Fibroblast of skin of right quadriceps (primary cell): ENCODE measurements at regions not wholly inside any gene's neighbourhood (a gene's known extent, or its start where the extent isn't known, plus 50 kb on each side); places are given as distances from the start of the nearest gene placed in this dataset.
"Not testable (repeated sequence)": the region's sequence is repeated elsewhere in the genome, so short reads cannot be mapped to it uniquely, and the experiment has no call there.

Experiments
- DNase-seq: peaks from one replicate; pipeline ENCODE4 v3.0.0-alpha.2; 2013

- no peak for DNase-seq
Observed at GRCh38 chr4:57200799-57201327, 90.7 kb upstream of the IGFBP7 start.

GRCh38 chr4:57199267-57199666 is 89.1 kb upstream of the IGFBP7 start:
- no peak for DNase-seq

GRCh38 chr4:57195622-57196021 is 85.4 kb upstream of the IGFBP7 start:
- DNase-seq, result no peak

DNA sequence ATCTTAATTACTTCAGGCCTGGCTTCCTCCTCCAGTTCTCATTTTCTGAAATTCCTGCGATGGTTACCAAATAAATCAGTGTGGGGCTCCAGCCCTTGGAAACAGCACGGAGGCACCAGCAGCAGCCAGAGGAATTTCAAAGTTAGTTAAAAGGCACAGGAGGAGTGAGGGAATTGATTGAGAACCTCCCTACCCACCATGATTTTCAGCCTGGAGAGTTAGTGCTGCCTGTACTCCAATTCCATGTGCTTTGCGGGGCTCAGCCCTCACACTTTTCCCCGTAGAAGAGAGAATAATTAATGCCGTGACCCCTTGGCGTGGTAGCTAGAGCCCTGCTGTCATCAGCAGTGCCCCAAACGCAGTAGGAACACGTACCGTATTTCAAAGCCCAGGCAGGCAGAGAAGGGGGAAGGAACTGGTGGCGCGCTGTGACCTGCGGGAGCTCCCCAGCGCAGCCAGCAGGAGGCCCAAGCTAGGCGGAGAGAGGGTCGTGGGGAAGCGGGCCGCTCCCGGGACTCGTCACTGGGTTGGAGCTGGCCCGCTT is 84.0 kb upstream of the IGFBP7 start:
- DNase-seq, result no peak

- DNase-seq, result no peak
Observed at GRCh38 chr4:57193209-57193810, 83.1 kb upstream of the IGFBP7 start.

- DNase-seq, result no peak
Observed at GRCh38 chr4:57191523-57192034, 81.4 kb upstream of the IGFBP7 start.

- DNase-seq, result no peak
Observed at GRCh38 chr4:57190601-57191481, 80.7 kb upstream of the IGFBP7 start.

DNA sequence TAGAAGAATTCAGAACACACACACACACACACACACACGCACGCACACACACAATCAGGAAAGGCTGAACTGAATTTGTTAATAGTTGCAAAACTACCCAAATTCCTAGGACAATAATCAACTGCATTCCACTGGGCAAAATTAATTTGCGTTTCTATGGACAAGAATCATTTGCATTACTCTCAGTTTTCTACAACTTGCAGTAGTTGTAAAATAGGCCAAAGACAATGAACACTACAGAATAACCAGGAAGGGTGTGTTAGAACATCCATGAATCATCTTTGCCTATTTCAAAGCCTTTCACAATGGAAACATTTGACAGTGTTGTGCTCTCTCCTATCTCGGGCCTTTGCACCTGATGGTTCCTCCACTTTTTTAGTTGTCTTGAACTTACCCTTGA is 77.1 kb upstream of the IGFBP7 start:
- DNase-seq, result no peak

GRCh38 chr4:57184378-57185029 is 74.3 kb upstream of the IGFBP7 start:
- DNase-seq, result no peak

- no peak for DNase-seq
Observed at GRCh38 chr4:57182132-57182874, 72.1 kb upstream of the IGFBP7 start.

DNA sequence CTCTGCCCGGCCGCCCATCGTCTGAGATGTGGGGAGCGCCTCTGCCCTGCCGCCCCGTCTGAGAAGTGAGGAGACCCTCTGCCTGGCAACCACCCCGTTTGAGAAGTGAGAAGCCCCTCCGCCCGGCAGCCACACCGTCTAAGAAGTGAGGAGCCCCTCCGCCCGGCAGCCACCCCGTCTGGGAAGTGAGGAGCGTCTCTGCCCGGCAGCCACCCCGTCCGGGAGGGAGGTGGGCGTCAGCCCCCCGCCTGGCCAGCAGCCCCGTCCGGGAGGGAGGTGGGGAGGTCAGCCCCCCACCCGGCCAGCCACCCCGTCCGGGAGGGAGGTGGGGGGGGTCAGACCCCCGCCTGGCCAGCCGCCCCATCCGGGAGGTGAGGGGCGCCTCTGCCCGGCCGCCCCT is 63.0 kb upstream of the IGFBP7 start:
- not testable (repeated sequence) for DNase-seq

GRCh38 chr4:57172065-57172464 is 61.9 kb upstream of the IGFBP7 start:
- DNase-seq, result no peak

GRCh38 chr4:57168982-57169381 is 58.8 kb upstream of the IGFBP7 start:
- no peak for DNase-seq

DNA sequence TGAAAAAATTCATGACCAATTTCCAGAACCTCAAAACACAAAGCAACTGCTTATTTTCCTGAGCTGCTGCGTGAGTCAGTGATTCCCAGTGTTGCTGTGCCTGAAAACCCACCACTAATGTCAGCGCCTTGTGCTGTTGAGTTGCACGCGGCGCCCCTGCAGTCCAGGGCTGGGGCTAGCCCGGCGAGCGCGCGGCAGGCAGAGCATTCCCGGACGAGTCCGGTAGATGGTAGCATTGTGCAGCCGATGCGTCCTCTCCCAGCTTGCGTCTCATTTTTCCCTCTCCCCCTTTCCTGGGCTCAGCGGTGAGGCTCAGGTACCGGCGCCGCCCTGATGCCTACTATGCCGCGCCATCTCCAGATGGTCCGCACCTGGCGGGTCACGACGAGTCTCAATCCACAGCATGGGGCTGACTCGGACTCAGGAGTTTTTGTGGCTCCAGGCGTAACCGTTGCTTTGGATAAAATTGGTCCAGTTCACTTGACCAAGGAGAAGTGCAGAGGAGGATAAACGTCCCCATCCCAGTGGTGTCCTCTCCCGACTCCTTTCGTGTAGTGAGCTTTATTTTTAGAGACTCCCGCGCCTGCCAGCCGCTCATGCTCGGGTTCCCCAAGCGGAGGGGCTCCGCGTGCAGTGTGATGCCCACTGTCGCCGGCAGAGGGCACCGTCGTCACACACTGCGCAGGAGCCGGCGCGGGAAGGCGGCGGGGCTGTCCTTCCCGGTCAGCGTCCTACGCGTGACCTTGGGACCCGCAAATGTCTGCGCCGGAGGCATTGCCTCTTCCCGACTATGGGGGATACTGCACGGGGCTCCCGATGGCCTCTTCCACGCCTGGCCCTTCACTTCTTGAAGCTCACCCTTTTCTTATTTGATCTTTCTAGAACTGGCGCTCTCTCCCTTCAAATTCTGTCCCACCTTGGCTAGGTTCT is 53.6 kb upstream of the IGFBP7 start:
- peak; percentile 84 for DNase-seq

DNA sequence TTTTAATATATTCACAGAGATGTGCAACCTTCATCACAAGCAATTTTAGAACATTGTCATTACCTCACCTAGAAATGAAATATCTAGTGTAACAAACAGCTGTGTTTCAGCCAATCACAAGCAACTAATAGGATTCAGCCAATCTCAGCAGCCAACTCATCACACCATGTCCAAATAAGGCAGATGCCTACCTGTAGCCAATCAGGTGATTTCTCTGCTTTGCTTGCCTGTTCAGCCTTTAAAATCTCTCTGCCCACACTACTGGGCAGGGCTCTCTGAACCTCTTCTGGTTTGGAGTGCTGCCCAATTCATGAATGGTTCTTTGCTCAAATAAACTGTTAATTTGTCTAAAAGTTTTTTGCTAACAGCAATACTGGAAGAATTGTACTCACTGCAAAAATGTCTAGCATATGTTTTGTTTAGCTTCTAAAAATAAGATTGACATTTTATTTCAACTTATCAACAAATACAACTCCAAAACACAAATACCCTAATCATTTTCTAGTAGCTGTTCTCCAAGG is 52.4 kb upstream of the IGFBP7 start:
- no peak for DNase-seq
